CD4-positive, alpha-beta T cell (primary cell): ENCODE measurements at regions not wholly inside any gene's neighbourhood (a gene's known extent, or its start where the extent isn't known, plus 50 kb on each side); places are given as distances from the start of the nearest gene placed in this dataset.
"Not testable (repeated sequence)": the region's sequence is repeated elsewhere in the genome, so short reads cannot be mapped to it uniquely, and the experiment has no call there.

ENCODE experiments used
- ATAC-seq: fragments of 200-7000 bp; cut with Tn5 transposase; one replicate; pipeline ENCODE4 v1.10.0; 2022; ENCODE audit warnings: mild to moderate bottlenecking; ENCODE audit not compliant: poor library complexity
- CTCF ChIA-PET: fragments of 350-600 bp; sonication (Branson Sonifier 250); formaldehyde crosslinking; loops from one replicate; lab custom pipeline; 2021; ENCODE audit warnings: antibody characterized with exemption, inconsistent platforms; lab: Charles Lee
- POLR2A ChIA-PET: fragments of 350-600 bp; sonication (Branson Sonifier 250); formaldehyde crosslinking; loops from one replicate; lab custom pipeline; 2021; ENCODE audit warnings: antibody characterized with exemption, inconsistent platforms; lab: Charles Lee
- DNase-seq, 14 experiments: peaks; one replicate each; pipeline ENCODE4 v3.0.0-alpha.2; 2013 to 2020; ENCODE audit warnings: mixed read lengths in 2 of 14
- H3K27ac ChIP-seq, 2 donors: one replicate each; pipeline versions ENCODE4 v1.5.1 to v1.7.0; 2013; ENCODE audit warnings: low read length in 2 of 2, low read depth in 1 of 2, mild to moderate bottlenecking in 1 of 2
- H3K27me3 ChIP-seq, 2 experiments: 1 replicate in 1 of 2; 2 replicates in 1 of 2; pipeline versions ENCODE4 v1.6.1 to v1.7.0; 2013; ENCODE audit warnings: low read length in 2 of 2, control low read depth in 1 of 2, mild to moderate bottlenecking in 1 of 2, moderate library complexity in 1 of 2; ENCODE audit not compliant: insufficient read depth in 2 of 2, control insufficient read depth in 1 of 2
- H3K36me3 ChIP-seq: one replicate; pipeline ENCODE4 v1.6.1; 2013; ENCODE audit warnings: low read length, control low read depth; ENCODE audit not compliant: insufficient read depth
- H3K4me1 ChIP-seq: one replicate; pipeline ENCODE4 v1.6.1; 2013; ENCODE audit warnings: low read length, control low read depth; ENCODE audit not compliant: insufficient read depth
- H3K4me3 ChIP-seq: one replicate; pipeline ENCODE4 v1.5.1; 2013; ENCODE audit warnings: mild to moderate bottlenecking, low read length, moderate library complexity
- H3K9me3 ChIP-seq, 2 experiments: 1 replicate in 1 of 2; 2 replicates in 1 of 2; pipeline versions ENCODE4 v1.6.1 to v1.7.0; 2013; ENCODE audit warnings: low read length in 2 of 2, mild to moderate bottlenecking in 2 of 2, control low read depth in 1 of 2, moderate library complexity in 1 of 2; ENCODE audit not compliant: control insufficient read depth in 1 of 2, insufficient read depth in 1 of 2
- H3K27ac Mint-ChIP-seq: one replicate; pipeline ENCODE4 v1.8.0; 2020; ENCODE audit warnings: mixed read lengths
- H3K27me3 Mint-ChIP-seq: one replicate; pipeline ENCODE4 v1.8.0; 2021; ENCODE audit warnings: mixed read lengths
- H3K36me3 Mint-ChIP-seq: one replicate; pipeline ENCODE4 v1.8.0; 2021; ENCODE audit warnings: low read depth, mixed read lengths
- H3K4me1 Mint-ChIP-seq: one replicate; pipeline ENCODE4 v1.8.0; 2021; ENCODE audit warnings: low read depth, mixed read lengths
- H3K4me3 Mint-ChIP-seq: one replicate; pipeline ENCODE4 v1.8.0; 2020; ENCODE audit warnings: mild to moderate bottlenecking, mixed read lengths
- H3K9me3 Mint-ChIP-seq: one replicate; pipeline ENCODE4 v1.8.0; 2020; ENCODE audit warnings: mixed read lengths
- intact Hi-C, 2 experiments: fragments of 100-400 bp; cut with DNase I in 1 of 2; cut with micrococcal nuclease in 1 of 2; formaldehyde crosslinking; loops; one replicate each; pipeline versions ENCODE4 v1.15.1 to v1.9.0; 2023 to 2025; cut with DNase I, micrococcal nuclease
- TF ChIP-seq, protein P1 (sequence below): fragments of 200-600 bp; IDR thresholded peaks from one replicate; pipeline ENCODE4 v1.8.0; 2022; ENCODE audit warnings: antibody characterized with exemption, mild to moderate bottlenecking

GRCh38 chr13:89455741-89456140 lies 1784.6 kb downstream of the SLITRK5 start:
- no peak for DNase-seq
- ChIA-PET POLR2A (no interaction called here), CTCF (no interaction called here)
- intact Hi-C loops, result no loop called here
- Histone ChIP-seq H3K27me3 (no peaks in the 10 kb centered on the region), H3K36me3 (no peaks in the 10 kb centered on the region), H3K27ac (no peak overlapping the region), H3K4me1 (no peaks in the 10 kb centered on the region), H3K4me3 (no peak overlapping the region), H3K9me3 (no peaks in the 10 kb centered on the region)
- H3K9me3 Mint-ChIP-seq, result peaks cover 6% of the 10 kb centered on the region
- H3K4me1 Mint-ChIP-seq, result no peaks in the 10 kb centered on the region
- no peaks in the 10 kb centered on the region for H3K27me3 Mint-ChIP-seq
- TF ChIP-seq, protein P1, sequence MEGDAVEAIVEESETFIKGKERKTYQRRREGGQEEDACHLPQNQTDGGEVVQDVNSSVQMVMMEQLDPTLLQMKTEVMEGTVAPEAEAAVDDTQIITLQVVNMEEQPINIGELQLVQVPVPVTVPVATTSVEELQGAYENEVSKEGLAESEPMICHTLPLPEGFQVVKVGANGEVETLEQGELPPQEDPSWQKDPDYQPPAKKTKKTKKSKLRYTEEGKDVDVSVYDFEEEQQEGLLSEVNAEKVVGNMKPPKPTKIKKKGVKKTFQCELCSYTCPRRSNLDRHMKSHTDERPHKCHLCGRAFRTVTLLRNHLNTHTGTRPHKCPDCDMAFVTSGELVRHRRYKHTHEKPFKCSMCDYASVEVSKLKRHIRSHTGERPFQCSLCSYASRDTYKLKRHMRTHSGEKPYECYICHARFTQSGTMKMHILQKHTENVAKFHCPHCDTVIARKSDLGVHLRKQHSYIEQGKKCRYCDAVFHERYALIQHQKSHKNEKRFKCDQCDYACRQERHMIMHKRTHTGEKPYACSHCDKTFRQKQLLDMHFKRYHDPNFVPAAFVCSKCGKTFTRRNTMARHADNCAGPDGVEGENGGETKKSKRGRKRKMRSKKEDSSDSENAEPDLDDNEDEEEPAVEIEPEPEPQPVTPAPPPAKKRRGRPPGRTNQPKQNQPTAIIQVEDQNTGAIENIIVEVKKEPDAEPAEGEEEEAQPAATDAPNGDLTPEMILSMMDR, result no peak
- H3K27ac Mint-ChIP-seq, result no peak overlapping the region
- no peaks in the 10 kb centered on the region for H3K36me3 Mint-ChIP-seq
- H3K4me3 Mint-ChIP-seq, result no peak overlapping the region
- ATAC-seq, result no peak

DNA sequence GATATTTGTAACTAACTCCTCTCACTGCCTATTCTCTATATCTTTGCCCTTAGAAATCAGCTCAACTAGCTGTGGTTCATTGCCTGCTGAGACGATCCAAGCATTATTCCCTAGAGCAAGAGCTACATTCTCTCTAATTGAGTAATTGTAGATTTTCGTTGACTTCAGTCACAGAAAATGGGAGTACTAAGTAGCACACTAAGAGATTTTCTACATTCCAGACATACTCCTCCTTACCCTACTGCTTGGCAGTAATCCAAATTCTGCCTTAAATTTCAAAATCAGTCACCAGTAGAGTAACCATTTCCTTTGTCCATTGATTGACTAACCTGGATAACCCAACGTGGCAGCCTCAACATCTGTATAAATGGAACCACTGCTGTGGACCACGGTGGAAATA lies 1786.8 kb downstream of the SLITRK5 start:
- H3K4me1 ChIP-seq, result no peaks in the 10 kb centered on the region
- TF ChIP-seq, protein P1, result no peak

DNA sequence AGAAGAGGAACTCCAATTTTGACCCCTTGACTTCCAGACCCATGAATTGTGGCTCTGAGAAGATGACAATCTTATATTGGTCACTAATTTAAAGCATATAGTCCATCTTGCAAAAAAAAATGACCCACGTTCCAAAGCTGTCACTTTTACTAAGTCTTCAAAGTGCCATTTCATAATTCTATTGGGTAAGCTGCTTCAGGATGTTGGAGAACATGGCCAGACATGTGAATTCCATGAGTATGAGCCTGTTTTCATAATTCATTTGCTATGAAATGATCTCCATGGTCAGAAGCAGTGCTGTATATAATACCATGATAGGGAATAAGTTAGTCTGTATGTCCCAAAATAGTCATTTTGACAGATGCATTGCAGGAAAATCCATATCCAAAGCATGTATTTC lies 1787.3 kb downstream of the SLITRK5 start:
- ATAC-seq, result no peak
- intact Hi-C loops, result no loop called here
- ChIA-PET CTCF (no interaction called here), POLR2A (no interaction called here)
- Histone ChIP-seq H3K4me3 (no peak overlapping the region), H3K27me3 (no peaks in the 10 kb centered on the region), H3K4me1 (no peaks in the 10 kb centered on the region), H3K27ac (no peak overlapping the region), H3K9me3 (no peaks in the 10 kb centered on the region), H3K36me3 (no peaks in the 10 kb centered on the region)
- no peaks in the 10 kb centered on the region for H3K4me1 Mint-ChIP-seq
- H3K4me3 Mint-ChIP-seq, result no peak overlapping the region
- no peak overlapping the region for H3K27ac Mint-ChIP-seq
- no peak for DNase-seq
- TF ChIP-seq, protein P1, result no peak
- H3K27me3 Mint-ChIP-seq, result no peaks in the 10 kb centered on the region
- peaks cover 10% of the 10 kb centered on the region for H3K9me3 Mint-ChIP-seq
- no peaks in the 10 kb centered on the region for H3K36me3 Mint-ChIP-seq

More for the DNA sequence above, 1786.8 kb downstream of the SLITRK5 start:
- Histone ChIP-seq H3K36me3 (no peaks in the 10 kb centered on the region), H3K27me3 (no peaks in the 10 kb centered on the region), H3K9me3 (no peaks in the 10 kb centered on the region), H3K4me3 (no peak overlapping the region), H3K27ac (no peak overlapping the region)
- Mint-ChIP-seq H3K27me3 (no peaks in the 10 kb centered on the region), H3K9me3 (peaks cover 9% of the 10 kb centered on the region), H3K4me3 (no peak overlapping the region), H3K36me3 (no peaks in the 10 kb centered on the region), H3K27ac (no peak overlapping the region), H3K4me1 (no peaks in the 10 kb centered on the region)
- no peak for ATAC-seq
- intact Hi-C loops, result no loop called here
- ChIA-PET POLR2A (no interaction called here), CTCF (no interaction called here)
- DNase-seq, result no peak

DNA sequence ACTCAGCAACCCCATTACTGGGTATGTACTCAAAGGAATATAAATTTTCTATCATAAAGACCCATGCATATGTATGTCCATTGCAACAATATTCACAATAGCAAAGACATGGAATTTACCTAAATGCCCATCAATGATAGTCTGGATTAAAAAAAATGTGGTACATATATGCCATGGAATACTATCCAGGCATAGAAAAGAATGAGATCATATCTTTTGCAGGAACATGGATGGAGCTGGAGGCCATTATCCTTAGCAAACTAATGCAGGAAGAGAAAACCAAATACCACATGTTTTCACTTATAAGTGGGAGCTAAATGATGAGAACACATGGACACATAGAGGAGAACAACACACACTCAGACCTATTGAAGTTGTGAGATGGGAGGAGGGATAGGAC lies 1789.7 kb downstream of the SLITRK5 start:
- H3K4me1 Mint-ChIP-seq, H3K27me3 ChIP-seq, H3K27ac Mint-ChIP-seq, H3K36me3 ChIP-seq, H3K4me3 ChIP-seq, H3K27me3 Mint-ChIP-seq, ATAC-seq, H3K4me3 Mint-ChIP-seq, CTCF ChIA-PET, H3K4me1 ChIP-seq, intact Hi-C loops, H3K36me3 Mint-ChIP-seq, H3K27ac ChIP-seq, H3K9me3 ChIP-seq, POLR2A ChIA-PET, DNase-seq: not testable (repeated sequence)
- peaks cover 12% of the 10 kb centered on the region for H3K9me3 Mint-ChIP-seq
